GM10266 (cell line): ENCODE measurements at regions not wholly inside any gene's neighbourhood (a gene's known extent, or its start where the extent isn't known, plus 50 kb on each side); places are given as distances from the start of the nearest gene placed in this dataset.

ENCODE experiments used
- DNase-seq: peaks from one replicate; pipeline ENCODE4 v3.0.0; 2012; ENCODE audit errors: extremely low spot score
- TF ChIP-seq, protein P1 (sequence below): IDR thresholded peaks from 2 replicates; pipeline ENCODE4 v1.5.1; 2012; ENCODE audit warnings: mild to moderate bottlenecking, low read depth; ENCODE audit not compliant: control insufficient read depth, insufficient read depth; ENCODE audit errors: missing control alignments

GRCh38 chr2:162965191-162965590, 126.6 kb upstream of the KCNH7 start:
- DNase-seq = no peak
- TF ChIP-seq, protein P1, sequence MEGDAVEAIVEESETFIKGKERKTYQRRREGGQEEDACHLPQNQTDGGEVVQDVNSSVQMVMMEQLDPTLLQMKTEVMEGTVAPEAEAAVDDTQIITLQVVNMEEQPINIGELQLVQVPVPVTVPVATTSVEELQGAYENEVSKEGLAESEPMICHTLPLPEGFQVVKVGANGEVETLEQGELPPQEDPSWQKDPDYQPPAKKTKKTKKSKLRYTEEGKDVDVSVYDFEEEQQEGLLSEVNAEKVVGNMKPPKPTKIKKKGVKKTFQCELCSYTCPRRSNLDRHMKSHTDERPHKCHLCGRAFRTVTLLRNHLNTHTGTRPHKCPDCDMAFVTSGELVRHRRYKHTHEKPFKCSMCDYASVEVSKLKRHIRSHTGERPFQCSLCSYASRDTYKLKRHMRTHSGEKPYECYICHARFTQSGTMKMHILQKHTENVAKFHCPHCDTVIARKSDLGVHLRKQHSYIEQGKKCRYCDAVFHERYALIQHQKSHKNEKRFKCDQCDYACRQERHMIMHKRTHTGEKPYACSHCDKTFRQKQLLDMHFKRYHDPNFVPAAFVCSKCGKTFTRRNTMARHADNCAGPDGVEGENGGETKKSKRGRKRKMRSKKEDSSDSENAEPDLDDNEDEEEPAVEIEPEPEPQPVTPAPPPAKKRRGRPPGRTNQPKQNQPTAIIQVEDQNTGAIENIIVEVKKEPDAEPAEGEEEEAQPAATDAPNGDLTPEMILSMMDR = no peak

DNA sequence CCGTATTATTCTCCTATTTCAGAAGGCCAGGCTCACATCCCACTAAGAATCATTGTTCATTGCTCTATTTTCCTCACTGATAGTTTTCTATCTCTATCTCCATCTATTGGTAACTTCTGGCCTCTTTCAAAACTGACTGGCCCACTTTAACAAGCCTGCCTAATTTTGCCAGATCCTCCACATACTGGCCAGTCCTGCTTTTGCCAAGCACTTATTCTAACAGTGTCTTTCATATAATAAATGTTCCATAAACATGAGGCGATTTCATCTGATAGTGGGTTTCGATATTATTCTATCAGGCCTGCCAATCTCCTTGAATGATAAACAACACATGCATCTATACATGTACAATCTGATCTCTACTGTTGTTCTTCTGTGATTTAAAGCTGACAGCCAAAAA, 125.9 kb upstream of the KCNH7 start:
- no peak for DNase-seq
- TF ChIP-seq, protein P1 = no peak

DNA sequence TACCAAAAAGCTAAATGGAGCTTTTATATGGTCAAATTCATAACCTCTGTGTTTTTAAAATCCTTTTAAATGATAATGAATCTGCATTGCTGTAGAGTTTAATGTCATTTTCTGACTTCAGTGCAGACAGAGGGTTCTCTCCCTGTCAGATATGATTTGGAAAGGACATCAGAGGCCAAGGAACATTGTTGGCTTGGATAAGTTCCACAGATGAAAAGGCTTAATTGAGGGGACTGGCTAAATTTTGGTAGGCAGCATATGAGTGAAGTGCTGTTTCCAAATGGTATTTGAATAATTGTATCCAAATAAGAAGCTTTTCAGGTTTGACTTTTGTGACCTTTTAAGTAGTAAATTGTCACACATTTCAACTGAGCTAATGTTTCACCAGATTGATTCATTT, 124.6 kb upstream of the KCNH7 start:
- TF ChIP-seq, protein P1 = no peak
- no peak for DNase-seq

DNA sequence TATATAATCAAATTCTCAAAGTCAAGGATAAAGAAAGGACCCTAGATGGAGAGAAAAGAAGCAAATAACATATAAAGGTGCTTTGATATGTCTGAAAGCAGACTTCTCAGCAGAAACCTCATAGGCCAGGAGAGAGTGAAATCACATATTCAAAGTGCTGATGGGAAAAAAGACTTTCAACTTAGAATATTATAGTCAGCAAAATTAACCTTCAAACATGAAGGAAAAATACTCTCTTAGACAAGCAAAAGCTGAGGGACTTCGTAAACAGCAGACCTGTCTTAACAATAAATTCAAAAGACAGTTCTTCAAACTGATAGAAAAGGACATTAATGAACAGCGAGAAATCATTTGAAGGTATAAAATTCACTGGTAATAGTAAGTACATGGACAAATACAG, 107.2 kb upstream of the KCNH7 start:
- TF ChIP-seq, protein P1 = no peak
- no peak for DNase-seq

GRCh38 chr2:162938387-162938786, 99.8 kb upstream of the KCNH7 start:
- TF ChIP-seq, protein P1 = no peak
- no peak for DNase-seq

DNA sequence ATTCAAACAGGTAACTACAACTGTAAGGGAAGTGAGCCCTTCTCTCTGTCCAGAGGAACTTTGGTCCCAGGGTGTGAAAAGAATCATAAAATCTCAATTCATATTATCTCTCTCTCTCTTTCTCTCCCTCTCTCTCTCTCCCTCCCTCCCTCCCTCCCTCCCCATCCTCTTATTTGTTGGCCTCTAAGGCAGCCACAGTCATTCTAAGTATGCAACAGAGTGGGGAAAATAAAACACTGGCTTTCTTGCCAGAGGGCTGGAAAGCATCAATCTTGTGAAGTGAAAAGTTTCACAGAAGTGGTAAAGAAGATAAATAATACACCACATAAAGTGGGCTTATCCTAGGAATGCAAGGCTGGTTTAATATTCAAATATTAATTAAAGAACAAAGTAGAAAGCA, 95.6 kb upstream of the KCNH7 start:
- DNase-seq = no peak
- TF ChIP-seq, protein P1 = no peak

DNA sequence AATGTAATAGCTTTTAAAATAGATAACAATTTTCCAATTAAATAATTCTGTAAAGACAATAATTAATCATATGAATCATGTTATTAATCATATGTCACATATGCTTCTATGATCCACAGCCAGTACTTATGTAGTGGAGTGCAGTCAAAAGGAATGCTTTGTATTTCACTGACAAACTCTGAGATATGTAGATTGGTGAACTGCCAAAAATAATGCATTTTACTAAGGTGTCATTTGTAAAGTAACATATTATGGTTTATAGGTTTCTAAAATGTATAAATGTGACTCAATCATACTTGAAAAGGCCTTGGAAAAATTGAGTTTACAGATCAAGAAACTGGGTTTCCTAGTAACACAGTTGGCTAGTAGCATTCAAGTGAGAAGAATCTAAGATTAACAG, 93.8 kb upstream of the KCNH7 start:
- DNase-seq = no peak
- TF ChIP-seq, protein P1 = no peak
